ENCODE measurements at regions not wholly inside any gene's neighbourhood (a gene's known extent, or its start where the extent isn't known, plus 50 kb on each side); places are given as distances from the start of the nearest gene placed in this dataset.

DNA sequence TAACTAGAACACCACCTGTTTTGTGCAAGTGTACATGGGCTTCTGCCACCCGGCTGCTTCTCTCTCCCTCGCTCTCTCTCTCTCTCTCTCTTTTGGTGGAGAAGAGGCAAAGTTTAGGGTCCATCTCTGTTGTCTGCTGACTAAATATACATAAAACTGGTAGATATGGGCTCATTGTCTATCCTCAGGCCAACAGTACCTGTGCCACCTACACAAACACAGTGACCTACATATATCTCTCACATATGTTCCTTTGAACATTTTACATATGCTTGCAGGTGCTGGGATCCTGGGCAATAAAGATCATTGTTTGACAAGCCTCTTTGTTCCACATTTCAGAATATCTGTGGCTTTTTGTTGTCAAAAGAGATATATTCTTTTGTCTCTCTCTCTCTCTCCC is 256.3 kb upstream of the KCNH8 start:
- TF ChIP-seq, protein P1, sequence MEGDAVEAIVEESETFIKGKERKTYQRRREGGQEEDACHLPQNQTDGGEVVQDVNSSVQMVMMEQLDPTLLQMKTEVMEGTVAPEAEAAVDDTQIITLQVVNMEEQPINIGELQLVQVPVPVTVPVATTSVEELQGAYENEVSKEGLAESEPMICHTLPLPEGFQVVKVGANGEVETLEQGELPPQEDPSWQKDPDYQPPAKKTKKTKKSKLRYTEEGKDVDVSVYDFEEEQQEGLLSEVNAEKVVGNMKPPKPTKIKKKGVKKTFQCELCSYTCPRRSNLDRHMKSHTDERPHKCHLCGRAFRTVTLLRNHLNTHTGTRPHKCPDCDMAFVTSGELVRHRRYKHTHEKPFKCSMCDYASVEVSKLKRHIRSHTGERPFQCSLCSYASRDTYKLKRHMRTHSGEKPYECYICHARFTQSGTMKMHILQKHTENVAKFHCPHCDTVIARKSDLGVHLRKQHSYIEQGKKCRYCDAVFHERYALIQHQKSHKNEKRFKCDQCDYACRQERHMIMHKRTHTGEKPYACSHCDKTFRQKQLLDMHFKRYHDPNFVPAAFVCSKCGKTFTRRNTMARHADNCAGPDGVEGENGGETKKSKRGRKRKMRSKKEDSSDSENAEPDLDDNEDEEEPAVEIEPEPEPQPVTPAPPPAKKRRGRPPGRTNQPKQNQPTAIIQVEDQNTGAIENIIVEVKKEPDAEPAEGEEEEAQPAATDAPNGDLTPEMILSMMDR (IDR thresholded peaks at IDR 0.05) = no peak

GRCh38 chr3:18891641-18892040 is 256.7 kb upstream of the KCNH8 start:
- TF ChIP-seq, protein P1 (IDR thresholded peaks at IDR 0.05) = no peak
- intact Hi-C loops (cut with DNase I) = no loop called here
- H3K27ac ChIP-seq = no peak overlapping the region
- no peak for DNase-seq (ENCODE audit: low spot score in 2 of 2)
- no peaks in the 10 kb centered on the region for H3K36me3 ChIP-seq
- H3K9me3 ChIP-seq = no peaks in the 10 kb centered on the region
- no peak overlapping the region for H3K4me3 ChIP-seq
- H3K4me1 ChIP-seq = no peaks in the 10 kb centered on the region
- no peaks in the 10 kb centered on the region for H3K27me3 ChIP-seq

More for the DNA sequence above, 256.3 kb upstream of the KCNH8 start:
- no peak overlapping the region for H3K4me3 ChIP-seq
- no peak overlapping the region for H3K27ac ChIP-seq
- no peak for DNase-seq (ENCODE audit: low spot score in 2 of 2)
- no peaks in the 10 kb centered on the region for H3K9me3 ChIP-seq
- no peaks in the 10 kb centered on the region for H3K27me3 ChIP-seq
- H3K36me3 ChIP-seq = no peaks in the 10 kb centered on the region
- H3K4me1 ChIP-seq = no peaks in the 10 kb centered on the region
- intact Hi-C loops (cut with DNase I) = no loop called here

DNA sequence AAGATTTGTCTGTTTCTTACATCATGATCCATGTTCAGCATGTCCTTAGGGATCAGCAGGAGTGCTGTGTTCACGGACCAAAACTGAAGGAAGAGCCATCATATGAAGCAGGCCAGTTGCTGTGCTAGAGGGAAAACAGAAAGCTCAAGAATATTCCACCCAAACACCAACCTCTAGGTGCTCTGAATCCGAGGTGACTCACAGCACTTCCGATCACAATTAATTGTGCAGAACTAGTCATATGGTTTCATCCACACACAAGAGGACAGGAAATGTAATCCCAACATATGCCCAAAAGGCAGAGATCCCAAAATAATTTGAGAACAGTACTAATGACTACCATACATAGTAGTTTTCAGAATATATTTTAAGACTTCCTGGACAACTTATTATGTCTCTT is 257.9 kb upstream of the KCNH8 start:
- H3K9me3 ChIP-seq = no peaks in the 10 kb centered on the region
- H3K27ac ChIP-seq = no peak overlapping the region
- H3K4me3 ChIP-seq = no peak overlapping the region
- no peaks in the 10 kb centered on the region for H3K4me1 ChIP-seq
- H3K36me3 ChIP-seq = no peaks in the 10 kb centered on the region
- DNase-seq (ENCODE audit: low spot score in 2 of 2) = no peak
- intact Hi-C loops (cut with DNase I) = no loop called here
- H3K27me3 ChIP-seq = no peaks in the 10 kb centered on the region
- TF ChIP-seq, protein P1 (IDR thresholded peaks at IDR 0.05) = no peak

GRCh38 chr3:18888819-18889218 is 259.5 kb upstream of the KCNH8 start:
- TF ChIP-seq, protein P1 (IDR thresholded peaks at IDR 0.05) = no peak
- no peaks in the 10 kb centered on the region for H3K9me3 ChIP-seq
- H3K4me3 ChIP-seq = no peak overlapping the region
- no peaks in the 10 kb centered on the region for H3K27me3 ChIP-seq
- no peaks in the 10 kb centered on the region for H3K36me3 ChIP-seq
- H3K27ac ChIP-seq = no peak overlapping the region
- DNase-seq (ENCODE audit: low spot score in 2 of 2) = no peak
- no peaks in the 10 kb centered on the region for H3K4me1 ChIP-seq
- intact Hi-C loops (cut with DNase I) = no loop called here

DNA sequence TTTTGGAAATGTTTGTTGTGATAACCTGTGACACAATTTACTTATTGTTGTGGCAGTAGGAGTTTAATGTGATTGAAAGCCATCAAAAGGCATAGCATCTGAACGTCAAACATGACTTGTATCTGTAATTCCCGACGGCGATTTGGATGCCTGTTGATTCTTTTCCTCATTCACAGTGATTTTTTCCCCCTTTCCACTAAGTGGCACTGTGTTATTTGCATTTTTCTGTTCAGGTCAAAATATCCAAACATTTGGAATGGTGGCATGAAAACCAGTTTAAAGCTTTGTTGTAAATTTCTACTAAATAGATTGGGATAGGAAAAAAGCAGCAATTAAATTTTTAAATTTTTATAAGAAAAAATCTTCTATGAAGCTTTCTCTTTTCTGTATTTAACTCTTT is 259.9 kb upstream of the KCNH8 start:
- no peak overlapping the region for H3K27ac ChIP-seq
- no peak overlapping the region for H3K4me3 ChIP-seq
- no peak for DNase-seq (ENCODE audit: low spot score in 2 of 2)
- TF ChIP-seq, protein P1 (IDR thresholded peaks at IDR 0.05) = no peak
- intact Hi-C loops (cut with DNase I) = no loop called here
- no peaks in the 10 kb centered on the region for H3K9me3 ChIP-seq
- no peaks in the 10 kb centered on the region for H3K4me1 ChIP-seq
- H3K27me3 ChIP-seq = no peaks in the 10 kb centered on the region
- no peaks in the 10 kb centered on the region for H3K36me3 ChIP-seq

DNA sequence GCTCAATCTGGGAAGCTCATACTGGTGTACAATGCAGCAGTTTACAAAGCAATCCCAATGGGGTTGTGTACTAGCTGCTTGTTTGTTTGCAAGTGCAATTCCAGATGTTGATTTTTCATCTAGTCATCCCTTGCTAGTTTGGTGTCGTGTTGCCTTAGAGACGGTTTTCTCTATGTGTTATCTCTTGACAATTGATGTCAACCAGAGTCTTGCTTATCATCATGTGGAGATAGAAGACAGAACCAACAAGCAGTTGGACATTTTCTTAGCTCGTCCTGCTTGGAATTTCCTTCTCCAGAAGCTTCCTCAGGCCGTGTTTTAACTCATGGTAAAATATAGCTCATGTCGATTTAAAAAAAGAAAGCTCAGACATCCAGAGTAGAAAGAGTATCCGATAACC is 262.0 kb upstream of the KCNH8 start:
- Histone ChIP-seq H3K4me1 (no peaks in the 10 kb centered on the region), H3K9me3 (no peaks in the 10 kb centered on the region), H3K4me3 (no peak overlapping the region), H3K27me3 (no peaks in the 10 kb centered on the region), H3K36me3 (no peaks in the 10 kb centered on the region), H3K27ac (no peak overlapping the region)
- intact Hi-C loops (cut with DNase I) = no loop called here
- TF ChIP-seq, protein P1 (IDR thresholded peaks at IDR 0.05) = no peak
- DNase-seq (ENCODE audit: low spot score in 2 of 2) = no peak

Data from ascending aorta (tissue), 2 donors.